ENCODE measurements at regions not wholly inside any gene's neighbourhood (a gene's known extent, or its start where the extent isn't known, plus 50 kb on each side); places are given as distances from the start of the nearest gene placed in this dataset.

- TF ChIP-seq BHLHE40 (IDR thresholded peaks at IDR 0.05; ENCODE audit: low read depth, low read length) (no peak), CTCF (conservative IDR thresholded peaks at IDR 0.05; ENCODE audit: low read depth, low read length) (no peak), USF2 (IDR thresholded peaks at IDR 0.05; ENCODE audit: low read depth, low read length) (no peak), RCOR1 (IDR thresholded peaks at IDR 0.05; ENCODE audit: insufficient replicate concordance, low read length) (no peak), RAD21 (IDR thresholded peaks at IDR 0.05; ENCODE audit: low read length) (no peak), POLR2A (IDR thresholded peaks at IDR 0.05; ENCODE audit: low read depth, low read length) (no peak), SMC3 (IDR thresholded peaks at IDR 0.05; ENCODE audit: low read depth, low read length) (no peak), FOS (IDR thresholded peaks at IDR 0.05; ENCODE audit: low read depth, low read length) (no peak)
Measured at GRCh38 chr18:69152436-69152835, 248.3 kb upstream of the DOK6 start.
